ENCODE measurements at regions not wholly inside any gene's neighbourhood (a gene's known extent, or its start where the extent isn't known, plus 50 kb on each side); places are given as distances from the start of the nearest gene placed in this dataset.

GRCh38 chr10:47239211-47239610, 60.8 kb upstream of the GDF10 start:
- no peak for TF ChIP-seq CTCF (conservative IDR thresholded peaks at IDR 0.05 in 1 of 2, IDR thresholded peaks at IDR 0.05 in 1 of 2; ENCODE audit: low read depth in 1 of 2, low read length in 2 of 2)
- TF ChIP-seq EZH2 (IDR thresholded peaks at IDR 0.05; ENCODE audit: low read length, missing control alignments): no peak

All from fibroblast of lung (primary cell).